ENCODE measurements at regions not wholly inside any gene's neighbourhood (a gene's known extent, or its start where the extent isn't known, plus 50 kb on each side); places are given as distances from the start of the nearest gene placed in this dataset.

GRCh38 chr7:25771491-25771890, 380.5 kb upstream of the NFE2L3 start:
- TF ChIP-seq, protein P1, sequence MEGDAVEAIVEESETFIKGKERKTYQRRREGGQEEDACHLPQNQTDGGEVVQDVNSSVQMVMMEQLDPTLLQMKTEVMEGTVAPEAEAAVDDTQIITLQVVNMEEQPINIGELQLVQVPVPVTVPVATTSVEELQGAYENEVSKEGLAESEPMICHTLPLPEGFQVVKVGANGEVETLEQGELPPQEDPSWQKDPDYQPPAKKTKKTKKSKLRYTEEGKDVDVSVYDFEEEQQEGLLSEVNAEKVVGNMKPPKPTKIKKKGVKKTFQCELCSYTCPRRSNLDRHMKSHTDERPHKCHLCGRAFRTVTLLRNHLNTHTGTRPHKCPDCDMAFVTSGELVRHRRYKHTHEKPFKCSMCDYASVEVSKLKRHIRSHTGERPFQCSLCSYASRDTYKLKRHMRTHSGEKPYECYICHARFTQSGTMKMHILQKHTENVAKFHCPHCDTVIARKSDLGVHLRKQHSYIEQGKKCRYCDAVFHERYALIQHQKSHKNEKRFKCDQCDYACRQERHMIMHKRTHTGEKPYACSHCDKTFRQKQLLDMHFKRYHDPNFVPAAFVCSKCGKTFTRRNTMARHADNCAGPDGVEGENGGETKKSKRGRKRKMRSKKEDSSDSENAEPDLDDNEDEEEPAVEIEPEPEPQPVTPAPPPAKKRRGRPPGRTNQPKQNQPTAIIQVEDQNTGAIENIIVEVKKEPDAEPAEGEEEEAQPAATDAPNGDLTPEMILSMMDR (conservative IDR thresholded peaks at IDR 0.05 in 1 of 2, IDR thresholded peaks at IDR 0.05 in 1 of 2; ENCODE audit: low read depth in 1 of 2, low read length in 2 of 2), result no peak
- TF ChIP-seq EZH2 (IDR thresholded peaks at IDR 0.05; ENCODE audit: low read length, missing control alignments), result no peak
